HT-29 (cell line): ENCODE measurements at regions not wholly inside any gene's neighbourhood (a gene's known extent, or its start where the extent isn't known, plus 50 kb on each side); places are given as distances from the start of the nearest gene placed in this dataset.
A peak's percentile ranks its signal among the peaks of the same experiment; 100 is the strongest.
"Not testable (repeated sequence)": the region's sequence is repeated elsewhere in the genome, so short reads cannot be mapped to it uniquely, and the experiment has no call there.

Experiments
- DNase-seq: peaks from one replicate; pipeline ENCODE4 v3.0.0-alpha.2; 2015; ENCODE audit warnings: low spot score

GRCh38 chr3:178087376-178087775 lies 448.9 kb upstream of the KCNMB2 start:
- DNase-seq = no peak

- DNase-seq = peak; percentile 45
Measured at GRCh38 chr3:178088963-178089362, 447.3 kb upstream of the KCNMB2 start.

- no peak for DNase-seq
Measured at GRCh38 chr3:178090899-178091298, 445.3 kb upstream of the KCNMB2 start.

DNA sequence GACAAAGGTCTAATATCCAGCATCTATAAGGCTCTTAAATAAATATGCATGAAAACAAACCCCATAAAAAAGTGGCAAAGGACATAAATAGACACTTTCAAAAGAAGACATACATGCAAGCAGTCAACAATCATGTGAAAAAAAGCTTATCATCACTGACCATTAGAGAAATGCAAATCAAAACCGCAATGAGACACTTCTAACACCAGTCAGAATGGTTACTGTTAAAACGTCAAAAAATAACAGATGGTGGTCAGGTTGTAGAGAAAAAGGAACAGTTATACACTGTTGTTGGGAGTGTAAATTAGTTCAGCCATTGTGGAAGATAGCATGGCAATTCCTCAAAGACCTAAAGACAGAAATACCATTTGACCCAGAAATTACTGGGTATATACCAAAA lies 440.7 kb upstream of the KCNMB2 start:
- DNase-seq = no peak

GRCh38 chr3:178096955-178097354 lies 439.3 kb upstream of the KCNMB2 start:
- DNase-seq = no peak

DNA sequence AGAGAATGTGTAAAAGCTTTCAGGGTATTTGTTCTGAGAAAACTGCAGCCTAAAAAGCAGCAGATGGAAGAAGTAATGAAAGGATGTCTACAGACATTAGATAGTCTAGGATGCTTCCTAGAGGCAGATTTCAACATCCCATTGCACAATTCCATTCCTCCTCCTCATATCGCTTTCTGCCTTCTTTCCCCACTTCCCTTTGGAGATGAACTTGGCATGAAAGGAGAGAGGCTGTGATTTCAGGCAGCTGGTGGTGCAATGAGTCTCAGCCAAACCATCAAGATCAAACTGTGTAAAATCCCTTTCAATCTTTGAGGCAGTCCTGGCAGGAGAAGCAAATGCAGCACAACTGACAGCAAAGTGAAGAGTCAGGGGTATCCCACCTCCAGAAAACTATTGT lies 438.7 kb upstream of the KCNMB2 start:
- no peak for DNase-seq

GRCh38 chr3:178099274-178099673 lies 437.0 kb upstream of the KCNMB2 start:
- DNase-seq = no peak

DNA sequence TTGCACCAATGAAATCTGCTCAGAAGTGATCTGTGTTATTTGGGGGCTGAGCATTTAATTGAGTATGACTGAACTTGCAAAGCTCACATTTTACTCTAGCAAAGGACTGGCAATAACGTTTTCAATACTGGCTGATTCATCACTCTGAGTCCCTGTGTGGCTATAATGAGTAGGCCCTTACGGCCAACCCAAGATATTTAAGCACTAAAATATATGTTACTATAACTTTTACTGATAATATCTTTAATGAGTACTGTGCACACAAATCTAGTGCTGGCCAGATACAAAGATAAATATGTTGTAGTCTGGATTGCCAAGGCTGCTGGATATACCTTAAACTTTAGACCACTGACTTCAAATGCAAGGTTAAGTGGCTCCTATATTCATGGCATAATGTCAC lies 436.4 kb upstream of the KCNMB2 start:
- no peak for DNase-seq

- no peak for DNase-seq
Measured at GRCh38 chr3:178100908-178101307, 435.3 kb upstream of the KCNMB2 start.

GRCh38 chr3:178103140-178103539 lies 433.1 kb upstream of the KCNMB2 start:
- no peak for DNase-seq

- no peak for DNase-seq
Measured at GRCh38 chr3:178107804-178108203, 428.4 kb upstream of the KCNMB2 start.

GRCh38 chr3:178109691-178110090 lies 426.5 kb upstream of the KCNMB2 start:
- DNase-seq = no peak

- peak; percentile 9 for DNase-seq
Measured at GRCh38 chr3:178112134-178112533, 424.1 kb upstream of the KCNMB2 start.

- DNase-seq = not testable (repeated sequence)
Measured at GRCh38 chr3:178112552-178112951, 423.7 kb upstream of the KCNMB2 start.

DNA sequence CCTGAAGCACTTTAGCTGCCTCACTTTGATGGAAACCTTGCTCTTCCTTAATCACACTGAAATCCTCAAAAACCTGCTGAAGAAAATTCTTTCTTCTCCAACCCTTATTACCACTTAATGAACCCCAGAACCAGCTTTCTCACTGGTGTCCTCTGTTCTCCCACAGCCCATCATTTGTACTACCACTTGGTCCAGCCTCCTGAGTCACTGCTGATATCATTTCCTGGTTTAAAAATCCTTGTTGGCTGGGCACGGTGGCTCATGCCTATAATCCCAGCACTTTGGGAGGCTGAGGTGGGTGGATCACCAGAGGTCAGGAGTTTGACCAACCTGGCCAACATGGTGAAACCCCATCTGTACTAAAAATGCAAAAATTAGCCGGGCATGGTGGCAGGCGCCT lies 418.6 kb upstream of the KCNMB2 start:
- no peak for DNase-seq

DNA sequence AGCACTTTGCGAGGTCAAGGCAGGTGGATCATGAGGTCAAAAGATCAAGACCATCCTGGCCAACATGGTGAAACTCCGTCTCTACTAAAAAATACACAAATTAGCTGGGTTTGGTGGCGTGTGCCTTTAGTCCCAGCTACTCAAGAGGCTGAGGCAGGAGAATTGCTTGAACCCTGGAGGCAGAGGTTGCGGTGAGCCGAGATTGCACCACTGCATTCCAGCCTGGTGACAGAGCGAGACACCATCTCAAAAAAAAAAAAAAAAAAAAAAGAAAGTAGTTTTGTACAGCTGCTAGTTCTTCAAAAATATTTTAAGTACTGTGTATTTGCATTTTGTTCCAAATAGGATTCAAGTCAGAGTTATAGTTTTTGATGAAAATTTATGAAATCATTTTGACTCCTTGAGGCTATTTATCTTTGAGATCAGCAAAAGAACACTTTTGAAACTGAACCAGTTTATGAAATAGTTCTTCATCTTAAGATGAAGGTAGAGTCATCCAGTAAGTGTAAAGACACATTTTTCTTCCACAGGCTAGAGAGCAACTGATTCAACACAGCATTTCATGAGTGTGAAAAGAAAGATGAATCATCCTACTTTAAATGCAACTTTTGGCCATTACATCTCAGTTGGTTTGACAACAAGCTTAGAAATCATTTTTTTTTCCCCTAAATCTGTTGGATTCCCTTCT lies 416.5 kb upstream of the KCNMB2 start:
- DNase-seq = not testable (repeated sequence)

- DNase-seq = no peak
Measured at GRCh38 chr3:178120367-178120766, 415.9 kb upstream of the KCNMB2 start.

- no peak for DNase-seq
Measured at GRCh38 chr3:178126686-178127085, 409.6 kb upstream of the KCNMB2 start.

- no peak for DNase-seq
Measured at GRCh38 chr3:178127221-178127620, 409.0 kb upstream of the KCNMB2 start.

- DNase-seq = no peak
Measured at GRCh38 chr3:178129109-178129508, 407.1 kb upstream of the KCNMB2 start.

DNA sequence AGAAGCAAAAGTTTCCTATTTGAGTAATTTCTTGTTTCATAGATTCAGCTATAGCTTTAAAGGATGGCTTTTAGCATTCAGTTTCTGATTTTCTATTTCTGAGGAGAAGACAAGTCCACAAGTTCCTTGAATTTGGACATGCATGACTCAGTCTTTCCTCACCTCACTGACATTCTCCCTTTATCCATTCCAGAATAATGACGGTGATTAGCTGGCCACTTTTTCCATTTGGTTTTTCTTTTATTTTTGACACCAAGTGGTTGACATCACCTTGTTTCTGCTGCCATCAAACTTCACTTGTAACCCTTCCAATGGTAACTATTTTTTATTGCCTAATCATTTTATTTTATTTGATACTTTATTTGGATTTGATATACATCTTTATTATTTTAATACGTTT lies 404.4 kb upstream of the KCNMB2 start:
- DNase-seq = no peak

GRCh38 chr3:178137206-178137605 lies 399.0 kb upstream of the KCNMB2 start:
- no peak for DNase-seq

- no peak for DNase-seq
Measured at GRCh38 chr3:178137831-178138230, 398.4 kb upstream of the KCNMB2 start.

DNA sequence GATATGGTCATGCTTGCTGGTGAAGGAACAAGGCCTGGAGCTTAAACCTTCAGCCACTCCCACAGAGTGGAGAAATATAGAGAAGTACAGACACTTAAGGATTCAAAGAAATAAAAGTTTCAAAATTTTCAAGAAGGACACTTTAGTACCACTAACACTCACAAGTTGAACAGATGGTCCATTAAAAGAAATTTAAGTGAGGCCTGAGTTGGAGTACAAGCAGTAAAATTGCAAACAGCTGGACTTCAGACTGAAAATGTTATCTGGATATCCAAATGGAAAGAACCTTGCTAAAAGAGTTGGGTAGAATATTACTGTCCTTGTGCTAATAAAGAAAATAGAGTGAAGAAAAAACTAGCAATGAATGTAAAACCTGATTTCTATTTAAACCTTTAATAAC lies 397.1 kb upstream of the KCNMB2 start:
- DNase-seq = no peak
